WTC11 (cell line): ENCODE measurements at regions not wholly inside any gene's neighbourhood (a gene's known extent, or its start where the extent isn't known, plus 50 kb on each side); places are given as distances from the start of the nearest gene placed in this dataset.

ENCODE experiments used
- ATAC-seq: fragments of 200-7000 bp; cut with Tn5 transposase; 2 replicates; pipeline ENCODE4 v1.10.0; 2021; ENCODE audit warnings: mild to moderate bottlenecking, moderate library complexity
- CTCF ChIA-PET: fragments of 300-600 bp; sonication (Branson Sonifier 250); formaldehyde crosslinking; loops from one replicate; lab custom pipeline; 2021; ENCODE audit warnings: antibody characterized with exemption; lab: Charles Lee
- POLR2A ChIA-PET: fragments of 350-600 bp; sonication (Branson Sonifier 250); formaldehyde crosslinking; loops from one replicate; lab custom pipeline; 2021; ENCODE audit warnings: antibody characterized with exemption; lab: Charles Lee
- DNase-seq: peaks from one replicate; pipeline ENCODE4 v3.0.0; 2021; ENCODE audit warnings: low spot score
- H3K27ac Mint-ChIP-seq: 2 replicates; pipeline ENCODE4 v1.8.0; 2021; ENCODE audit warnings: mixed read lengths
- H3K27me3 Mint-ChIP-seq: 2 replicates; pipeline ENCODE4 v1.8.0; 2021; ENCODE audit warnings: low read depth, mild to moderate bottlenecking, moderate library complexity, mixed read lengths
- H3K36me3 Mint-ChIP-seq: 2 replicates; pipeline ENCODE4 v1.8.0; 2021; ENCODE audit warnings: mixed read lengths
- H3K4me1 Mint-ChIP-seq: 2 replicates; pipeline ENCODE4 v1.8.0; 2022; ENCODE audit warnings: mixed read lengths
- H3K4me3 Mint-ChIP-seq: 2 replicates; pipeline ENCODE4 v1.8.0; 2021; ENCODE audit warnings: mild to moderate bottlenecking, moderate library complexity, mixed read lengths
- H3K9me3 Mint-ChIP-seq: 2 replicates; pipeline ENCODE4 v1.8.0; 2021; ENCODE audit warnings: mixed read lengths
- AFF4 ChIP-seq: sonication (generic); formaldehyde crosslinking; IDR thresholded peaks from 2 replicates; pipeline ENCODE4 v1.8.1; 2023; ENCODE audit warnings: mild to moderate bottlenecking, missing genetic modification reagents, borderline replicate concordance
- ATF1 ChIP-seq: sonication (generic); formaldehyde crosslinking; IDR thresholded peaks from 2 replicates; pipeline ENCODE4 v1.8.1; 2023; ENCODE audit warnings: mild to moderate bottlenecking, moderate library complexity, missing genetic modification reagents
- ATF2 ChIP-seq: sonication (generic); formaldehyde crosslinking; IDR thresholded peaks from 2 replicates; pipeline ENCODE4 v1.8.1; 2022; ENCODE audit warnings: low read depth, missing genetic modification reagents, borderline replicate concordance
- FOXK1 ChIP-seq: sonication (generic); formaldehyde crosslinking; IDR thresholded peaks from 2 replicates; pipeline ENCODE4 v1.8.0; 2022; ENCODE audit warnings: mild to moderate bottlenecking, moderate library complexity, missing genetic modification reagents
- NR1H2 ChIP-seq: sonication (generic); formaldehyde crosslinking; IDR thresholded peaks from 2 replicates; pipeline ENCODE4 v1.9.0; 2021; ENCODE audit warnings: mild to moderate bottlenecking, moderate library complexity, missing genetic modification reagents
- STAT6 ChIP-seq: sonication (generic); formaldehyde crosslinking; conservative IDR thresholded peaks from 2 replicates; pipeline ENCODE4 v1.8.1; 2023; ENCODE audit warnings: mild to moderate bottlenecking, low read depth, missing genetic modification reagents, moderate library complexity
- ZNF121 ChIP-seq: sonication (generic); formaldehyde crosslinking; IDR thresholded peaks from 2 replicates; pipeline ENCODE4 v1.8.0; 2023; ENCODE audit warnings: missing genetic modification reagents
- ZNF232 ChIP-seq: sonication (generic); formaldehyde crosslinking; IDR thresholded peaks from 2 replicates; pipeline ENCODE4 v1.8.0; 2022; ENCODE audit warnings: mild to moderate bottlenecking, missing genetic modification reagents
- ZNF281 ChIP-seq: sonication (generic); formaldehyde crosslinking; IDR thresholded peaks from 2 replicates; pipeline ENCODE4 v1.8.0; 2023; ENCODE audit warnings: mild to moderate bottlenecking, missing genetic modification reagents

- TF ChIP-seq ZNF281 (CRISPR knock-in tag): no peak
- TF ChIP-seq AFF4 (CRISPR knock-in tag): no peak
- no peak for TF ChIP-seq STAT6 (CRISPR knock-in tag)
Measured at GRCh38 chr10:33519130-33519860, 184.8 kb upstream of the NRP1 start (continued).

DNA sequence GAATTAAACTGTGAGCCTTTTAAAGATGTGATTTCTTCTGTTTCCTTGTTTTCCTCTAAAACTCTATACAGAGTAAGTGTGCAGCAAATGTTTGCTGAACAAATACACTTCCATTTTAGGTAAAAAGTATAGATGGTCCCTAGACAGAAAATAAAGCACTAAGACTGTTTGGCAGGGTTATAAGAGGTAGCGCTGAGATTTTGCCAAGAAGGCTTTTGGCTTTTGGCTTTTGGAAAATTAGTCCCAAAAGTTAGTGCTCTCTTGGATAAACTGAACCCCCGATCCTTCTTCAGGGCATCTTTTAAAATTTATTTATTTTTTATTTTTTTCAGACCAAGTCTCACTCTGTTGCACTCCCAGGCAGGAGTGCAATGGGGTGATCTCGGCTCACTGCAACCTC, 175.7 kb upstream of the NRP1 start:
- Mint-ChIP-seq H3K9me3 (no peaks in the 10 kb centered on the region), H3K27me3 (no peaks in the 10 kb centered on the region), H3K36me3 (no peaks in the 10 kb centered on the region), H3K27ac (no peak overlapping the region), H3K4me3 (no peak overlapping the region), H3K4me1 (peaks cover 12% of the 10 kb centered on the region)
- no peak for DNase-seq
- ChIA-PET CTCF (no interaction called here), POLR2A (no interaction called here)
- TF ChIP-seq ATF2 (no peak), NR1H2 (CRISPR knock-in tag) (no peak), FOXK1 (CRISPR knock-in tag) (no peak), ZNF121 (CRISPR knock-in tag) (no peak), ATF1 (CRISPR knock-in tag) (no peak), STAT6 (CRISPR knock-in tag) (no peak), ZNF281 (CRISPR knock-in tag) (no peak), ZNF232 (no peak)
- no peak for ATAC-seq
